Body of pancreas (tissue), 4 donors: ENCODE measurements at regions not wholly inside any gene's neighbourhood (a gene's known extent, or its start where the extent isn't known, plus 50 kb on each side); places are given as distances from the start of the nearest gene placed in this dataset.

Source experiments
- CTCF ChIP-seq, 7 experiments: fragments of 450-650 bp in 4 of 7; fragments of 200-600 bp in 3 of 7; sonication (generic) in 3 of 7; IDR thresholded peaks; one replicate each; pipeline ENCODE4 v1.5.1; 2016 to 2019; ENCODE audit warnings: antibody characterized with exemption in 7 of 7
- POLR2A ChIP-seq, 3 donors: fragments of 450-650 bp; IDR thresholded peaks; one replicate each; pipeline ENCODE4 v1.6.1; 2016; ENCODE audit warnings: antibody characterized with exemption in 3 of 3, mild to moderate bottlenecking in 2 of 3

GRCh38 chr9:107969141-107969540, 479.6 kb upstream of the KLF4 start:
- TF ChIP-seq CTCF (IDR thresholded peaks at IDR 0.05) (no peak), POLR2A (IDR thresholded peaks at IDR 0.05) (no peak)
